BLaER1 treated with 17β-estradiol and CSF1 and Interleukin-3, amounts not matched to agents 10 nM and 100 nM (cell line): ENCODE measurements at regions not wholly inside any gene's neighbourhood (a gene's known extent, or its start where the extent isn't known, plus 50 kb on each side); places are given as distances from the start of the nearest gene placed in this dataset.

Experiments
- H3K27ac ChIP-seq, 11 experiments: shearing (Covaris generic); formaldehyde crosslinking; 2 replicates each; pipeline ENCODE4 v1.8.1; 2022
- H3K27me3 ChIP-seq, 11 experiments: shearing (Covaris generic); formaldehyde crosslinking; 2 replicates each; pipeline ENCODE4 v1.8.1; 2022
- H3K36me3 ChIP-seq, 11 experiments: shearing (Covaris generic); formaldehyde crosslinking; 2 replicates each; pipeline ENCODE4 v1.8.1; 2022
- H3K4me1 ChIP-seq, 10 experiments: shearing (Covaris generic); formaldehyde crosslinking; 2 replicates each; pipeline ENCODE4 v1.8.1; 2022
- H3K4me2 ChIP-seq, 11 experiments: shearing (Covaris generic); formaldehyde crosslinking; 2 replicates each; pipeline ENCODE4 v1.8.1; 2022
- H3K4me3 ChIP-seq, 10 experiments: shearing (Covaris generic); formaldehyde crosslinking; 2 replicates each; pipeline ENCODE4 v1.8.1; 2022
- H3K9ac ChIP-seq, 11 experiments: shearing (Covaris generic); formaldehyde crosslinking; 2 replicates each; pipeline ENCODE4 v1.8.1; 2022
- H3K9me3 ChIP-seq, 11 experiments: shearing (Covaris generic); formaldehyde crosslinking; replicated peaks in 1 of 11; 2 replicates each; pipeline ENCODE4 v1.8.1; 2022
- H4K20me1 ChIP-seq, 11 experiments: shearing (Covaris generic); formaldehyde crosslinking; 2 replicates each; pipeline ENCODE4 v1.8.1; 2022
- Cebpa-rat ChIP-seq, 11 experiments: shearing (Covaris generic); IDR thresholded peaks; 2 replicates each; pipeline ENCODE4 v1.8.1; 2022

- TF ChIP-seq Cebpa-rat (IDR thresholded peaks at IDR 0.05), result no peak
- no peaks in the 10 kb centered on the region for H4K20me1 ChIP-seq
- H3K4me1 ChIP-seq, result no peaks in the 10 kb centered on the region
- H3K9ac ChIP-seq, result no peak overlapping the region
- no peak overlapping the region for H3K4me3 ChIP-seq
- H3K36me3 ChIP-seq, result no peaks in the 10 kb centered on the region
- no peaks in the 10 kb centered on the region for H3K27me3 ChIP-seq
- H3K9me3 ChIP-seq, result peaks cover 14 to 27% (median 18%) of the 10 kb centered on the region in 11 experiments; a peak in 21 of 22 replicates
- no peak overlapping the region for H3K27ac ChIP-seq
- no peak overlapping the region for H3K4me2 ChIP-seq
Observed at GRCh38 chr2:216571909-216572513, 61.2 kb upstream of the IGFBP2 start.

- no peak for TF ChIP-seq Cebpa-rat (IDR thresholded peaks at IDR 0.05)
Observed at GRCh38 chr2:216572582-216573578, 60.3 kb upstream of the IGFBP2 start.

GRCh38 chr2:216574046-216574445 lies 59.2 kb upstream of the IGFBP2 start:
- Histone ChIP-seq H3K27ac (no peak overlapping the region), H3K4me2 (no peak overlapping the region), H4K20me1 (no peaks in the 10 kb centered on the region), H3K9me3 (peaks cover 14 to 27% (median 18%) of the 10 kb centered on the region in 11 experiments; a peak in 21 of 22 replicates), H3K4me1 (no peaks in the 10 kb centered on the region), H3K36me3 (no peaks in the 10 kb centered on the region), H3K9ac (no peak overlapping the region), H3K27me3 (no peaks in the 10 kb centered on the region), H3K4me3 (no peak overlapping the region)
- no peak for TF ChIP-seq Cebpa-rat (IDR thresholded peaks at IDR 0.05)

More at GRCh38 chr2:216572582-216573578, 60.3 kb upstream of the IGFBP2 start:
- Histone ChIP-seq H3K9ac (no peak overlapping the region), H3K27ac (no peak overlapping the region), H3K4me3 (no peak overlapping the region), H3K36me3 (no peaks in the 10 kb centered on the region), H3K4me2 (no peak overlapping the region), H3K9me3 (peaks cover 14 to 27% (median 18%) of the 10 kb centered on the region in 11 experiments; a peak in 21 of 22 replicates), H3K27me3 (no peaks in the 10 kb centered on the region), H3K4me1 (no peaks in the 10 kb centered on the region), H4K20me1 (no peaks in the 10 kb centered on the region)

- H3K27me3 ChIP-seq, result no peaks in the 10 kb centered on the region
- H3K4me1 ChIP-seq, result no peaks in the 10 kb centered on the region
- H3K36me3 ChIP-seq, result no peaks in the 10 kb centered on the region
- no peak overlapping the region for H3K27ac ChIP-seq
- no peak for TF ChIP-seq Cebpa-rat (IDR thresholded peaks at IDR 0.05)
- no peak overlapping the region for H3K4me2 ChIP-seq
- no peak overlapping the region for H3K4me3 ChIP-seq
- H4K20me1 ChIP-seq, result no peaks in the 10 kb centered on the region
- H3K9me3 ChIP-seq, result peaks cover 14 to 27% (median 18%) of the 10 kb centered on the region in 11 experiments; a peak in 21 of 22 replicates
- H3K9ac ChIP-seq, result no peak overlapping the region
Observed at GRCh38 chr2:216574586-216574985, 58.6 kb upstream of the IGFBP2 start.

GRCh38 chr2:216575465-216575864 lies 57.8 kb upstream of the IGFBP2 start:
- Histone ChIP-seq H3K9ac (no peak overlapping the region), H3K4me2 (no peak overlapping the region), H3K4me1 (0 out of 20 replicates have a peak, but pooled peaks cover 0 to 2% (median 0%) of the 10 kb centered on the region in 10 experiments), H3K4me3 (no peak overlapping the region), H3K36me3 (no peaks in the 10 kb centered on the region), H3K9me3 (peaks cover 12 to 26% (median 15%) of the 10 kb centered on the region in 11 experiments; a peak in 21 of 22 replicates), H3K27me3 (no peaks in the 10 kb centered on the region), H3K27ac (no peak overlapping the region), H4K20me1 (no peaks in the 10 kb centered on the region)
- no peak for TF ChIP-seq Cebpa-rat (IDR thresholded peaks at IDR 0.05)

- no peak overlapping the region for H3K4me2 ChIP-seq
- H3K4me1 ChIP-seq, result 0 out of 20 replicates have a peak, but pooled peaks cover 0 to 7% (median 0%) of the 10 kb centered on the region in 10 experiments
- no peak overlapping the region for H3K4me3 ChIP-seq
Observed at GRCh38 chr2:216576616-216577015, 56.6 kb upstream of the IGFBP2 start.

GRCh38 chr2:216578325-216578724 lies 54.9 kb upstream of the IGFBP2 start:
- no peak overlapping the region for H3K9ac ChIP-seq
- H3K4me1 ChIP-seq, result 0 out of 20 replicates have a peak, but pooled peaks cover 0 to 7% (median 0%) of the 10 kb centered on the region in 10 experiments
- peaks cover 0 to 9% (median 3%) of the 10 kb centered on the region in 11 experiments; a peak in 3 of 22 replicates for H3K9me3 ChIP-seq
- no peaks in the 10 kb centered on the region for H4K20me1 ChIP-seq
- no peak overlapping the region for H3K4me2 ChIP-seq
- no peak overlapping the region for H3K4me3 ChIP-seq
- H3K27me3 ChIP-seq, result no peaks in the 10 kb centered on the region
- TF ChIP-seq Cebpa-rat (IDR thresholded peaks at IDR 0.05), result no peak
- no peak overlapping the region for H3K27ac ChIP-seq
- H3K36me3 ChIP-seq, result no peaks in the 10 kb centered on the region

More at GRCh38 chr2:216576616-216577015, 56.6 kb upstream of the IGFBP2 start:
- H3K9ac ChIP-seq, result no peak overlapping the region
- no peaks in the 10 kb centered on the region for H3K36me3 ChIP-seq
- H3K27me3 ChIP-seq, result no peaks in the 10 kb centered on the region
- no peaks in the 10 kb centered on the region for H4K20me1 ChIP-seq
- no peak for TF ChIP-seq Cebpa-rat (IDR thresholded peaks at IDR 0.05)
- H3K27ac ChIP-seq, result no peak overlapping the region
- peaks cover under 1 to 15% (median 4%) of the 10 kb centered on the region in 11 experiments; a peak in 18 of 22 replicates for H3K9me3 ChIP-seq

- Histone ChIP-seq H4K20me1 (no peaks in the 10 kb centered on the region), H3K27ac (no peak overlapping the region), H3K9ac (no peak overlapping the region), H3K27me3 (no peaks in the 10 kb centered on the region), H3K4me2 (no peak overlapping the region), H3K9me3 (peaks cover 0 to 5% (median 0%) of the 10 kb centered on the region in 11 experiments; a peak in 1 of 22 replicates), H3K4me1 (peaks cover 0 to 21% (median 13%) of the 10 kb centered on the region in 10 experiments; a peak in 15 of 20 replicates), H3K4me3 (no peak overlapping the region), H3K36me3 (no peaks in the 10 kb centered on the region)
- no peak for TF ChIP-seq Cebpa-rat (IDR thresholded peaks at IDR 0.05)
Observed at GRCh38 chr2:216583147-216583546, 50.1 kb upstream of the IGFBP2 start.
